Body of pancreas (tissue), 4 donors: ENCODE measurements at regions not wholly inside any gene's neighbourhood (a gene's known extent, or its start where the extent isn't known, plus 50 kb on each side); places are given as distances from the start of the nearest gene placed in this dataset.

Experiments
- ATAC-seq: fragments of 150-250 bp; one replicate; pipeline ENCODE4 v1.9.1; 2016
- DNase-seq, 4 donors: peaks; one replicate each; pipeline ENCODE4 v3.0.0-alpha.2; 2019
- H3K27ac ChIP-seq, 4 donors: fragments of 200-600 bp; sonication (generic); 1 replicate in 3 of 4; 2 replicates in 1 of 4; pipeline versions ENCODE4 v1.5.1 to v1.6.1; 2016 to 2019; ENCODE audit warnings: mild to moderate bottlenecking in 1 of 4, mixed read lengths in 1 of 4, moderate library complexity in 1 of 4
- H3K27me3 ChIP-seq, 2 donors: fragments of 200-600 bp; sonication (generic); one replicate each; pipeline ENCODE4 v1.6.0; 2016; ENCODE audit warnings: mild to moderate bottlenecking in 1 of 2
- H3K36me3 ChIP-seq, 2 donors: fragments of 200-600 bp; sonication (generic); replicated peaks in 1 of 2; 2 replicates each; pipeline ENCODE4 v1.5.1; 2016; ENCODE audit warnings: low read depth in 2 of 2; ENCODE audit not compliant: insufficient read depth in 1 of 2
- H3K4me1 ChIP-seq: fragments of 200-600 bp; sonication (generic); one replicate; pipeline ENCODE4 v1.6.0; 2016
- H3K4me3 ChIP-seq, 2 donors: fragments of 200-600 bp; sonication (generic); 1 replicate in 1 of 2; 2 replicates in 1 of 2; pipeline ENCODE4 v1.5.1; 2016 to 2019
- H3K9me3 ChIP-seq, 3 donors: fragments of 200-600 bp; sonication (generic); 1 replicate in 2 of 3; 2 replicates in 1 of 3; pipeline ENCODE4 v1.5.1; 2016
- CTCF ChIP-seq, 7 experiments: fragments of 450-650 bp in 4 of 7; fragments of 200-600 bp in 3 of 7; sonication (generic) in 3 of 7; IDR thresholded peaks; one replicate each; pipeline ENCODE4 v1.5.1; 2016 to 2019; ENCODE audit warnings: antibody characterized with exemption in 7 of 7
- POLR2A ChIP-seq, 3 donors: fragments of 450-650 bp; IDR thresholded peaks; one replicate each; pipeline ENCODE4 v1.6.1; 2016; ENCODE audit warnings: antibody characterized with exemption in 3 of 3, mild to moderate bottlenecking in 2 of 3
- WGBS, 2 donors: methylation state at CpG; one replicate each; pipeline ENCODE4 v1.1.5; 2017; 5-methylcytosine and 5-hydroxymethylcytosine counted together
- intact Hi-C: fragments of 100-400 bp; cut with DNase I; formaldehyde crosslinking; loops from one replicate; pipeline ENCODE4 v1.15.1; 2023

GRCh38 chr16:82567175-82567574, 59.6 kb upstream of the CDH13 start:
- 51 to 53% methylated on average over 5 of the region's 5 CpGs for WGBS, 2 donors
- no peak overlapping the region for H3K4me3 ChIP-seq
- no peak for TF ChIP-seq CTCF (IDR thresholded peaks at IDR 0.05)
- no peak for TF ChIP-seq POLR2A (IDR thresholded peaks at IDR 0.05)
- H3K27ac ChIP-seq = no peak overlapping the region
- H3K36me3 ChIP-seq = no peaks in the 10 kb centered on the region
- H3K27me3 ChIP-seq = no peaks in the 10 kb centered on the region
- intact Hi-C loops = no loop called here
- DNase-seq (no peak), ATAC-seq (no peak)
- no peaks in the 10 kb centered on the region for H3K4me1 ChIP-seq
- H3K9me3 ChIP-seq = no peaks in the 10 kb centered on the region

GRCh38 chr16:82563401-82563800, 63.4 kb upstream of the CDH13 start:
- no peak overlapping the region for H3K27ac ChIP-seq
- TF ChIP-seq POLR2A (IDR thresholded peaks at IDR 0.05) = no peak
- no peak for TF ChIP-seq CTCF (IDR thresholded peaks at IDR 0.05)
- H3K4me3 ChIP-seq = no peak overlapping the region
- H3K27me3 ChIP-seq = no peaks in the 10 kb centered on the region
- no peaks in the 10 kb centered on the region for H3K4me1 ChIP-seq
- no peaks in the 10 kb centered on the region for H3K36me3 ChIP-seq
- no peak for ATAC-seq
- no peaks in the 10 kb centered on the region for H3K9me3 ChIP-seq
- no peak for DNase-seq
- intact Hi-C loops = no loop called here
- WGBS, 2 donors = 65 to 70% methylated on average over 3 of the region's 3 CpGs

- DNase-seq = no peak
- 71 to 88% methylated on average over 4 of the region's 4 CpGs for WGBS, 2 donors
- H3K27me3 ChIP-seq = no peaks in the 10 kb centered on the region
- H3K36me3 ChIP-seq = no peaks in the 10 kb centered on the region
- no peaks in the 10 kb centered on the region for H3K4me1 ChIP-seq
- ATAC-seq = no peak
- intact Hi-C loops = no loop called here
- TF ChIP-seq CTCF (IDR thresholded peaks at IDR 0.05) (no peak), POLR2A (IDR thresholded peaks at IDR 0.05) (no peak)
- H3K9me3 ChIP-seq = no peaks in the 10 kb centered on the region
- no peak overlapping the region for H3K4me3 ChIP-seq
- H3K27ac ChIP-seq = no peak overlapping the region
Measured at GRCh38 chr16:82562183-82562683, 64.5 kb upstream of the CDH13 start.

GRCh38 chr16:82560805-82561325, 65.9 kb upstream of the CDH13 start:
- H3K4me3 ChIP-seq = no peak overlapping the region
- no peaks in the 10 kb centered on the region for H3K36me3 ChIP-seq
- H3K27ac ChIP-seq = no peak overlapping the region
- TF ChIP-seq POLR2A (IDR thresholded peaks at IDR 0.05) (no peak), CTCF (IDR thresholded peaks at IDR 0.05) (no peak)
- intact Hi-C loops = no loop called here
- no peaks in the 10 kb centered on the region for H3K27me3 ChIP-seq
- H3K4me1 ChIP-seq = no peaks in the 10 kb centered on the region
- DNase-seq = no peak
- WGBS, 2 donors = 48 to 59% methylated on average over 7 of the region's 7 CpGs
- no peak for ATAC-seq
- H3K9me3 ChIP-seq = no peaks in the 10 kb centered on the region
